ENCODE measurements at regions not wholly inside any gene's neighbourhood (a gene's known extent, or its start where the extent isn't known, plus 50 kb on each side); places are given as distances from the start of the nearest gene placed in this dataset.
"Not testable (repeated sequence)": the region's sequence is repeated elsewhere in the genome, so short reads cannot be mapped to it uniquely, and the experiment has no call there.

DNA sequence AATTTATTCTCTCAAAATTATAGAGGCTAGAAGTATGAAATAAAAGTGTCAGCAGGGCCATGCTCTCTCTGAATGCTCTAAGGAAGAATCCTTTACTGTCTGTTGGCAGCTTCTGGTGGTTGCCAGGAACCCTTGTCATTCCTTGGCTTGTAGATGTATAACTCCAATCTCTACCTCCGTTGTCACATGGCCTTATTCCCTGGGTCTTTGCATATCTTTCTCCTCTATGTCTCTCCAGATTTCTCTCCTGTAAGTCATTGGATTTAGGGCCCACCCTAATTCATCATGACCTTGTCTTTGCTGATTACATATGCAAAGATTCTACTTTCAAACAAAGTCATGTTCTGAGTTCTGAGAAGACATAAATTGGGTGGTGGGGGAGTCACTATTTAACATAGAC lies 127.0 kb upstream of the CHST9 start:
- H3K9me3 ChIP-seq, result no peaks in the 10 kb centered on the region
- H3K27me3 ChIP-seq, result no peaks in the 10 kb centered on the region
- no peaks in the 10 kb centered on the region for H3K36me3 ChIP-seq
- H3K4me1 ChIP-seq (ENCODE audit: control insufficient read depth in 1 of 2, insufficient read depth in 1 of 2, low read depth in 1 of 2, low read length in 1 of 2), result no peaks in the 10 kb centered on the region
- no peak overlapping the region for H3K4me3 ChIP-seq (ENCODE audit: low read depth in 1 of 2, low read length in 1 of 2)
- TF ChIP-seq, protein P1, sequence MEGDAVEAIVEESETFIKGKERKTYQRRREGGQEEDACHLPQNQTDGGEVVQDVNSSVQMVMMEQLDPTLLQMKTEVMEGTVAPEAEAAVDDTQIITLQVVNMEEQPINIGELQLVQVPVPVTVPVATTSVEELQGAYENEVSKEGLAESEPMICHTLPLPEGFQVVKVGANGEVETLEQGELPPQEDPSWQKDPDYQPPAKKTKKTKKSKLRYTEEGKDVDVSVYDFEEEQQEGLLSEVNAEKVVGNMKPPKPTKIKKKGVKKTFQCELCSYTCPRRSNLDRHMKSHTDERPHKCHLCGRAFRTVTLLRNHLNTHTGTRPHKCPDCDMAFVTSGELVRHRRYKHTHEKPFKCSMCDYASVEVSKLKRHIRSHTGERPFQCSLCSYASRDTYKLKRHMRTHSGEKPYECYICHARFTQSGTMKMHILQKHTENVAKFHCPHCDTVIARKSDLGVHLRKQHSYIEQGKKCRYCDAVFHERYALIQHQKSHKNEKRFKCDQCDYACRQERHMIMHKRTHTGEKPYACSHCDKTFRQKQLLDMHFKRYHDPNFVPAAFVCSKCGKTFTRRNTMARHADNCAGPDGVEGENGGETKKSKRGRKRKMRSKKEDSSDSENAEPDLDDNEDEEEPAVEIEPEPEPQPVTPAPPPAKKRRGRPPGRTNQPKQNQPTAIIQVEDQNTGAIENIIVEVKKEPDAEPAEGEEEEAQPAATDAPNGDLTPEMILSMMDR (IDR thresholded peaks at IDR 0.05), result no peak
- H3K27ac ChIP-seq, result no peak overlapping the region

DNA sequence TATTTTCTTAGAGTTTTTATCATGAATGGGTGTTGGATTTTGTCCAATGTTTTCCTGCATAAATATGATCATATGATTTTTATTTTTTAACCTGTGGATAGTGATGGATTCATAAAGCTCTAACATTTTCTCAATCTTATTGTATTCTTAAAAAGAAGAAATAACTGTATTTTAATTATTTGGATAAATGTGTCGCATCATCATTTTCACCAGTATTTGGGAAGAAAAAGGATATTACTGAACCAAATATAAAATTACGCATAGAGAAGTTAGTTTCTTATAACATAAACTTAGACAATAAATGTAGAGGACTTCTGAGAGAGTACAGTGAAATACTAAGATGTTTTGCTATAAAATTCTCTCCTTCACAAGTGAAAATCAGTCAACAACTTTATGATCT lies 126.0 kb upstream of the CHST9 start:
- TF ChIP-seq, protein P1 (IDR thresholded peaks at IDR 0.05), result no peak
- Histone ChIP-seq H3K27me3 (no peaks in the 10 kb centered on the region), H3K9me3 (no peaks in the 10 kb centered on the region), H3K27ac (no peak overlapping the region), H3K36me3 (no peaks in the 10 kb centered on the region), H3K4me1 (ENCODE audit: control insufficient read depth in 1 of 2, insufficient read depth in 1 of 2, low read depth in 1 of 2, low read length in 1 of 2) (no peaks in the 10 kb centered on the region), H3K4me3 (ENCODE audit: low read depth in 1 of 2, low read length in 1 of 2) (no peak overlapping the region)

DNA sequence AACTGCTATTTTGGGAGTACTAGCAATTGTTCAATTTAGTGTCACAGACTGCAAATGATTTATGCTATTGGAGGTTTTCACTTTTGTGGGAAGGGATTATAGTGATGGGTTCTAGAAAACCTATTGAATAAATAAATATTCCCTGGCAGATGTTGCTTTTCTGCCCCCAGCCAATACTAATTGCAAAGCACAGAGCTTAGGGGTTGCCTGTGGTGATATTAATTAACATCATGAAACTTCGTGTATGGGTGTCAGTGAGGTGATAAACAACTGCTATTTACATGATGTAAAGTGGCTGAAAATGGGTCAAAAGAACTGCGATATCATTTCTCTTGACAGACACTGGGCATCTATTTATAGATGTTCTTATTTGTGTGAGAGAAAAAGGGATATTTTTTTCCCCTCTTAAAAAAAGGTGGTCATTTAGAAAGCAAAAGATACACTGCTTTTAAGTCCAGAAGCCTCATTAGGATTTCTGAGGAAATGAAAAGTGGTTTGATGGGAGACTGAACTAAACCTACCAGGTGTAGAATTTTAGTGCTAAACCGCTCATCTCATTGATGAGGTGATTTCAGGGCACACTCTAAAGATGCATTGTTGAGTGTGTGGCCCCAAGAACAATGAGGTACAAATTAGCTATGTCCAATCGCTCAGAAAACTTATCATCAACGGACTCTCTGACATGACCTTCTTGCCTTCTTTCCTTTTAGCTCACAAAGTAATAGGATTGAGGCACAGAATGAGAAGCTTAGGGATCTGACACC lies 116.7 kb upstream of the CHST9 start:
- H3K36me3 ChIP-seq, result no peaks in the 10 kb centered on the region
- H3K4me3 ChIP-seq (ENCODE audit: low read depth in 1 of 2, low read length in 1 of 2), result no peak overlapping the region
- no peak overlapping the region for H3K27ac ChIP-seq
- no peaks in the 10 kb centered on the region for H3K27me3 ChIP-seq
- no peaks in the 10 kb centered on the region for H3K9me3 ChIP-seq
- H3K4me1 ChIP-seq (ENCODE audit: control insufficient read depth in 1 of 2, insufficient read depth in 1 of 2, low read depth in 1 of 2, low read length in 1 of 2), result no peaks in the 10 kb centered on the region
- TF ChIP-seq, protein P1 (IDR thresholded peaks at IDR 0.05), result no peak

DNA sequence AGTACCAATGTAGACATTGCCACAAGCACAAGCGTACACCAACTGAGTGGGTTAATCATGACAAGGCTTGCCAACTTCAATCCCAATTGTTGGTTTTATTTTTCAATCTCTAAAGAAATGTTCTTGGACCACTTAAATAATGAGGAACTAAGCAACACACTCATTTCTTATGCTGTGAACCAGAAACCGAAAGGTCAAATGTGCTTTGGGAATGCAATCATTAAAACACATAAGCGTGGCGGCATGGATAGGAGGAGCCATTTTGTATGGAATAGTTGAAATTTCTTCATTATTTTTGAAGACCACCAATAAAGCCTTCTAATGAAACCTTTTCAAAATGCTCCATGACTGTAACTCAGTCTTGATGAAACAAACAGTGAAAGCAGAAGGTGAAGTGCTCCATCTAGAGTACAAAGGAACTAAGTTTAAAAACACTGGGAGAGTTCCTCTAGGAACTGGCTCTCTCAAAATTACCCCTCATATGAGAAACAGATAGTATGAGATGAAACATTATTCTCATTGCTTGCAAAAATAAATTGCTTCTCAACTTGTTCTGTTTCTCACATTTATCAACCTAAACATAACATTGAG lies 113.2 kb upstream of the CHST9 start:
- no peaks in the 10 kb centered on the region for H3K4me1 ChIP-seq (ENCODE audit: control insufficient read depth in 1 of 2, insufficient read depth in 1 of 2, low read depth in 1 of 2, low read length in 1 of 2)
- no peak overlapping the region for H3K27ac ChIP-seq
- no peaks in the 10 kb centered on the region for H3K36me3 ChIP-seq
- no peak overlapping the region for H3K4me3 ChIP-seq (ENCODE audit: low read depth in 1 of 2, low read length in 1 of 2)
- no peaks in the 10 kb centered on the region for H3K9me3 ChIP-seq
- TF ChIP-seq, protein P1 (IDR thresholded peaks at IDR 0.05), result no peak
- H3K27me3 ChIP-seq, result no peaks in the 10 kb centered on the region

DNA sequence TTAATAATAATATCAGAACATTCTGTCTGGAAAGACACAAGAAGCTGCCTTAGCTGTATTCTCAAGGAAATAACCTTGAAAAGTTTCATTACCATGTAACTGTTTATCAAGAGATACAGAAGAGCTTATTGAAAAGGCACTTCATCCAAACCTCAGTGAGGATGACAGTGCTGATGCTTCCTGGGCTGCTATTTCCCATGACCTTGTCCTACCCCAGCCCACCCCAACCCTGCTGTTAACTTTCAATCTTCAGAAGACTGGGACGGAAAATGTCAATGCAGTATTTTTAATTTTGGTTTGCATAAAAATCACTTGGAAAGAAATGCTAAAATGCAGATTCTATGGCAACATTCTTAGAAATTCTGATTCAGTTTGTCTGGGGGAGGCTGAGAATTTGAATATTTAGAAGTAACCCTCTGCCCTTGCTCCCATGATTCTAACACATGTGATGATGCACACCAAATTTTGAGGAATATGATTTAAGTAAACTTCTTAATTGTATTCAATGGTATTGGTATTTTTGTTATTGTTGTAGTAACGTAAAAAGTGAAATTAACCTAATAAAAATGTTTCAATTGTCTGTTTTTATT lies 101.0 kb upstream of the CHST9 start:
- H3K27ac ChIP-seq; H3K9me3 ChIP-seq; H3K4me3 ChIP-seq (ENCODE audit: low read depth in 1 of 2, low read length in 1 of 2); H3K4me1 ChIP-seq (ENCODE audit: control insufficient read depth in 1 of 2, insufficient read depth in 1 of 2, low read depth in 1 of 2, low read length in 1 of 2); H3K36me3 ChIP-seq; H3K27me3 ChIP-seq: not testable (repeated sequence)

DNA sequence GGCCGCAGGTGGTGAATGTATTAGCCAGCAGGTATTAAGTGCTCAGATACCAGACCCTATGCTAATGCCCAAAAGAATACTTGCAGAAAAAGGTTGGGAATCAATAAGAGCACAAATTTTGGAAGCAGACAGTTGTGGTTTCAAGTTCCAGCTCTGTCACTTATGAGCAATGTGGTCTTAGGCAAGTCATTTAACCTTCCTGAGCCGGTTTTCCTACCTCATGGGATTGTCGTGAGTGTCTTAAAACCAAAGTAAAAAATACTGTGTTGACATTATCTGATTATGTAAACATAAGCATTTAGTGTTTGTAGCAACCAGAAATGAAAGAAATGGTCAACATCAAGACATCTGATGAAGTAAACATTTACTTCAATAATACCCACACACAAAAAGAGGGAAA lies 93.0 kb upstream of the CHST9 start:
- Histone ChIP-seq H3K4me3 (ENCODE audit: low read depth in 1 of 2, low read length in 1 of 2) (no peak overlapping the region), H3K27me3 (no peaks in the 10 kb centered on the region), H3K9me3 (no peaks in the 10 kb centered on the region), H3K27ac (no peak overlapping the region), H3K4me1 (ENCODE audit: control insufficient read depth in 1 of 2, insufficient read depth in 1 of 2, low read depth in 1 of 2, low read length in 1 of 2) (no peaks in the 10 kb centered on the region), H3K36me3 (no peaks in the 10 kb centered on the region)
- TF ChIP-seq, protein P1 (IDR thresholded peaks at IDR 0.05), result no peak
